ENCODE measurements at regions not wholly inside any gene's neighbourhood (a gene's known extent, or its start where the extent isn't known, plus 50 kb on each side); places are given as distances from the start of the nearest gene placed in this dataset.

- no peaks in the 10 kb centered on the region for H3K4me1 ChIP-seq (ENCODE audit: control insufficient read depth, insufficient read depth, low read length)
- no peak overlapping the region for H3K27ac ChIP-seq (ENCODE audit: low read depth, low read length)
- no peak overlapping the region for H3K4me3 ChIP-seq (ENCODE audit: low read length)
- TF ChIP-seq CTCF (conservative IDR thresholded peaks at IDR 0.05): no peak
- no peaks in the 10 kb centered on the region for H3K9me3 ChIP-seq (ENCODE audit: control insufficient read depth, low read length)
- Mint-ChIP-seq H3K4me1 (no peaks in the 10 kb centered on the region), H3K27ac (no peak overlapping the region), H3K4me3 (no peak overlapping the region), H3K9me3 (peaks cover under 1% of the 10 kb centered on the region), H3K36me3 (ENCODE audit: low read depth) (no peaks in the 10 kb centered on the region), H3K27me3 (ENCODE audit: insufficient read depth) (no peaks in the 10 kb centered on the region)
- no peaks in the 10 kb centered on the region for H3K27me3 ChIP-seq (ENCODE audit: control insufficient read depth, insufficient read depth, low read length, poor library complexity, severe bottlenecking)
- 88 to 93% methylated on average over 1 to 4 of the region's 4 CpGs for WGBS, 2 experiments (ENCODE audit: insufficient coverage in 1 of 2, insufficient read length in 1 of 2)
- H3K9ac ChIP-seq (ENCODE audit: extremely low read depth, low read length, poor library complexity, severe bottlenecking): no peak overlapping the region
- no peak for DNase-seq
- no peaks in the 10 kb centered on the region for H3K36me3 ChIP-seq (ENCODE audit: control insufficient read depth, insufficient read depth, low read length)
Measured at GRCh38 chr3:36606871-36607765, 157.2 kb downstream of the DCLK3 start.

GRCh38 chr3:36603423-36603822, 160.9 kb downstream of the DCLK3 start:
- no peak overlapping the region for H3K27ac ChIP-seq (ENCODE audit: low read depth, low read length)
- no peak for TF ChIP-seq CTCF (conservative IDR thresholded peaks at IDR 0.05)
- H3K36me3 Mint-ChIP-seq (ENCODE audit: low read depth): no peaks in the 10 kb centered on the region
- no peak overlapping the region for H3K27ac Mint-ChIP-seq
- no peaks in the 10 kb centered on the region for H3K36me3 ChIP-seq (ENCODE audit: control insufficient read depth, insufficient read depth, low read length)
- peaks cover 12% of the 10 kb centered on the region for H3K27me3 ChIP-seq (ENCODE audit: control insufficient read depth, insufficient read depth, low read length, poor library complexity, severe bottlenecking)
- no peak overlapping the region for H3K4me3 Mint-ChIP-seq
- no peak for DNase-seq
- no peaks in the 10 kb centered on the region for H3K9me3 ChIP-seq (ENCODE audit: control insufficient read depth, low read length)
- H3K9me3 Mint-ChIP-seq: no peaks in the 10 kb centered on the region
- H3K4me1 Mint-ChIP-seq: no peaks in the 10 kb centered on the region
- H3K4me1 ChIP-seq (ENCODE audit: control insufficient read depth, insufficient read depth, low read length): no peaks in the 10 kb centered on the region
- no peak overlapping the region for H3K9ac ChIP-seq (ENCODE audit: extremely low read depth, low read length, poor library complexity, severe bottlenecking)
- 60 to 89% methylated on average over 2 to 3 of the region's 3 CpGs for WGBS, 2 experiments (ENCODE audit: insufficient coverage in 1 of 2, insufficient read length in 1 of 2)
- H3K4me3 ChIP-seq (ENCODE audit: low read length): no peak overlapping the region
- no peaks in the 10 kb centered on the region for H3K27me3 Mint-ChIP-seq (ENCODE audit: insufficient read depth)

- Mint-ChIP-seq H3K36me3 (ENCODE audit: low read depth) (no peaks in the 10 kb centered on the region), H3K4me3 (no peak overlapping the region), H3K27ac (no peak overlapping the region), H3K4me1 (peaks cover 2% of the 10 kb centered on the region), H3K27me3 (ENCODE audit: insufficient read depth) (no peaks in the 10 kb centered on the region), H3K9me3 (no peaks in the 10 kb centered on the region)
- H3K27me3 ChIP-seq (ENCODE audit: control insufficient read depth, insufficient read depth, low read length, poor library complexity, severe bottlenecking): peaks cover 12% of the 10 kb centered on the region
- no peaks in the 10 kb centered on the region for H3K9me3 ChIP-seq (ENCODE audit: control insufficient read depth, low read length)
- no peak overlapping the region for H3K4me3 ChIP-seq (ENCODE audit: low read length)
- no peaks in the 10 kb centered on the region for H3K4me1 ChIP-seq (ENCODE audit: control insufficient read depth, insufficient read depth, low read length)
- DNase-seq: no peak
- H3K36me3 ChIP-seq (ENCODE audit: control insufficient read depth, insufficient read depth, low read length): no peaks in the 10 kb centered on the region
- 85 to 100% methylated on average over 2 to 3 of the region's 3 CpGs for WGBS, 2 experiments (ENCODE audit: insufficient coverage in 1 of 2, insufficient read length in 1 of 2)
- TF ChIP-seq CTCF (conservative IDR thresholded peaks at IDR 0.05): no peak
- H3K27ac ChIP-seq (ENCODE audit: low read depth, low read length): no peak overlapping the region
- H3K9ac ChIP-seq (ENCODE audit: extremely low read depth, low read length, poor library complexity, severe bottlenecking): no peak overlapping the region
Measured at GRCh38 chr3:36600404-36600803, 163.9 kb downstream of the DCLK3 start.
